ENCODE measurements at regions not wholly inside any gene's neighbourhood (a gene's known extent, or its start where the extent isn't known, plus 50 kb on each side); places are given as distances from the start of the nearest gene placed in this dataset.

- TF ChIP-seq CTCF (IDR thresholded peaks at IDR 0.05) (no peak), EP300 (IDR thresholded peaks at IDR 0.05) (no peak)
These were observed 65.3 kb downstream of the HOXA1 start for GRCh38 chr7:27030393-27031050.
